DMS79 treated with DMSO at 0.1 percent for 48 hours (cell line): ENCODE measurements at regions not wholly inside any gene's neighbourhood (a gene's known extent, or its start where the extent isn't known, plus 50 kb on each side); places are given as distances from the start of the nearest gene placed in this dataset.
"Not testable (repeated sequence)": the region's sequence is repeated elsewhere in the genome, so short reads cannot be mapped to it uniquely, and the experiment has no call there.

Experiments
- DNase-seq: peaks from one replicate; lab custom pipeline; 2025; lab: John Stamatoyannopoulos, UW

GRCh38 chr1:118294875-118295642 lies 110.0 kb upstream of the SPAG17 start:
- no peak for DNase-seq

- DNase-seq: no peak
These were observed 106.6 kb upstream of the SPAG17 start for GRCh38 chr1:118291661-118292060.

GRCh38 chr1:118290571-118290970 lies 105.5 kb upstream of the SPAG17 start:
- DNase-seq: no peak

- no peak for DNase-seq
These were observed 105.0 kb upstream of the SPAG17 start for GRCh38 chr1:118290046-118290445.

- not testable (repeated sequence) for DNase-seq
These were observed 95.6 kb upstream of the SPAG17 start for GRCh38 chr1:118280656-118281055.

- DNase-seq: no peak
These were observed 90.6 kb upstream of the SPAG17 start for GRCh38 chr1:118275472-118276115.

- DNase-seq: no peak
These were observed 87.9 kb upstream of the SPAG17 start for GRCh38 chr1:118272884-118273283.

GRCh38 chr1:118271883-118272282 lies 86.9 kb upstream of the SPAG17 start:
- DNase-seq: no peak

- no peak for DNase-seq
These were observed 84.6 kb upstream of the SPAG17 start for GRCh38 chr1:118269598-118269997.

GRCh38 chr1:118266436-118266835 lies 81.4 kb upstream of the SPAG17 start:
- DNase-seq: no peak

GRCh38 chr1:118264343-118264742 lies 79.3 kb upstream of the SPAG17 start:
- DNase-seq: no peak

GRCh38 chr1:118262865-118263264 lies 77.8 kb upstream of the SPAG17 start:
- DNase-seq: no peak

- no peak for DNase-seq
These were observed 73.9 kb upstream of the SPAG17 start for GRCh38 chr1:118258975-118259374.

GRCh38 chr1:118257946-118258345 lies 72.9 kb upstream of the SPAG17 start:
- no peak for DNase-seq

GRCh38 chr1:118254491-118255425 lies 69.7 kb upstream of the SPAG17 start:
- DNase-seq: no peak

- no peak for DNase-seq
These were observed 69.0 kb upstream of the SPAG17 start for GRCh38 chr1:118254001-118254400.

GRCh38 chr1:118253053-118253915 lies 68.3 kb upstream of the SPAG17 start:
- no peak for DNase-seq

- DNase-seq: no peak
These were observed 67.6 kb upstream of the SPAG17 start for GRCh38 chr1:118252624-118253023.

GRCh38 chr1:118250232-118250631 lies 65.2 kb upstream of the SPAG17 start:
- no peak for DNase-seq

- DNase-seq: no peak
These were observed 64.6 kb upstream of the SPAG17 start for GRCh38 chr1:118249641-118250040.

GRCh38 chr1:118247593-118247992 lies 62.6 kb upstream of the SPAG17 start:
- DNase-seq: no peak

GRCh38 chr1:118246646-118247045 lies 61.6 kb upstream of the SPAG17 start:
- DNase-seq: peak; percentile 21
